Neural cell (in vitro differentiated cells): ENCODE measurements at regions not wholly inside any gene's neighbourhood (a gene's known extent, or its start where the extent isn't known, plus 50 kb on each side); places are given as distances from the start of the nearest gene placed in this dataset.

Experiments used
- H2AFZ ChIP-seq: fragments of 200-600, 300-800 bp; sonication (generic), shearing (Covaris generic); 2 replicates; pipeline ENCODE4 v1.6.0; 2014; ENCODE audit warnings: low read depth, mild to moderate bottlenecking, antibody characterized with exemption, low read length, moderate library complexity
- H3F3A ChIP-seq: fragments of 200-600 bp; shearing (Covaris generic); 2 replicates; pipeline ENCODE4 v1.6.1; 2016; ENCODE audit warnings: mild to moderate bottlenecking, moderate library complexity, mixed read lengths, antibody characterized with exemption, low read length; ENCODE audit not compliant: insufficient read depth, poor library complexity, severe bottlenecking
- H3K27ac ChIP-seq: fragments of 200-600, 300-800 bp; sonication (generic), shearing (Covaris generic); 2 replicates; pipeline ENCODE4 v1.5.1; 2014; ENCODE audit warnings: mild to moderate bottlenecking, low read length, moderate library complexity
- H3K27me3 ChIP-seq: fragments of 300-800, 200-600 bp; sonication (generic), shearing (Covaris generic); 2 replicates; pipeline ENCODE4 v1.6.0; 2014; ENCODE audit warnings: mild to moderate bottlenecking, low read depth, low read length, moderate library complexity; ENCODE audit not compliant: insufficient read depth
- H3K36me3 ChIP-seq: fragments of 300-800, 200-600 bp; sonication (generic), shearing (Covaris generic); 2 replicates; pipeline ENCODE4 v1.5.1; 2014; ENCODE audit warnings: mild to moderate bottlenecking, antibody characterized with exemption, low read length, moderate library complexity; ENCODE audit not compliant: insufficient read depth
- H3K4me2 ChIP-seq: fragments of 300-800, 200-600 bp; sonication (generic), shearing (Covaris generic); 2 replicates; pipeline ENCODE4 v1.6.0; 2014; ENCODE audit warnings: mild to moderate bottlenecking, low read length
- H3K4me3 ChIP-seq: fragments of 300-800, 200-600 bp; sonication (generic), shearing (Covaris generic); 2 replicates; pipeline ENCODE4 v1.5.1; 2014; ENCODE audit warnings: mild to moderate bottlenecking, low read length, moderate library complexity
- H3K79me2 ChIP-seq: fragments of 200-600 bp; shearing (Covaris generic); replicated peaks from 2 replicates; pipeline ENCODE4 v1.6.0; 2014; ENCODE audit warnings: mild to moderate bottlenecking, low read length, moderate library complexity; ENCODE audit not compliant: insufficient read depth
- H3K9ac ChIP-seq: fragments of 300-800, 200-600 bp; sonication (generic), shearing (Covaris generic); 2 replicates; pipeline ENCODE4 v1.6.1; 2016; ENCODE audit warnings: mild to moderate bottlenecking, low read length, mixed read lengths
- H3K9me2 ChIP-seq: fragments of 200-600 bp; shearing (Covaris generic); 2 replicates; pipeline ENCODE4 v1.6.1; 2016; ENCODE audit warnings: mild to moderate bottlenecking, low read length, mixed read lengths; ENCODE audit not compliant: insufficient read depth
- H3K9me3 ChIP-seq: fragments of 200-600, 300-800 bp; sonication (generic), shearing (Covaris generic); 2 replicates; pipeline ENCODE4 v1.6.1; 2016; ENCODE audit warnings: mild to moderate bottlenecking, mixed run types, low read length, moderate library complexity, mixed read lengths
- H4K20me1 ChIP-seq: fragments of 200-600 bp; shearing (Covaris generic); 2 replicates; pipeline ENCODE4 v1.6.1; 2016; ENCODE audit warnings: mild to moderate bottlenecking, mixed run types; ENCODE audit not compliant: insufficient read depth
- EP300 ChIP-seq: fragments of 450-650 bp; conservative IDR thresholded peaks from 2 replicates; pipeline ENCODE4 v1.6.1; 2014; ENCODE audit warnings: antibody characterized with exemption, mild to moderate bottlenecking, moderate library complexity; ENCODE audit not compliant: poor library complexity, severe bottlenecking
- EZH2 ChIP-seq: fragments of 200-600, 300-800 bp; shearing (Covaris generic), sonication (generic); IDR thresholded peaks from 2 replicates; pipeline ENCODE4 v1.6.1; 2014; ENCODE audit warnings: antibody characterized with exemption, low read length, borderline replicate concordance, mild to moderate bottlenecking; ENCODE audit not compliant: insufficient read depth, poor library complexity, severe bottlenecking
- MXI1 ChIP-seq: fragments of 450-650 bp; conservative IDR thresholded peaks from 2 replicates; pipeline ENCODE4 v1.6.1; 2014; ENCODE audit warnings: antibody characterized with exemption, mild to moderate bottlenecking; ENCODE audit not compliant: poor library complexity, severe bottlenecking
- POLR2AphosphoS5 ChIP-seq: IDR thresholded peaks from 2 replicates; pipeline ENCODE4 v1.6.1; 2012
- RAD21 ChIP-seq: fragments of 450-650 bp; conservative IDR thresholded peaks from 2 replicates; pipeline ENCODE4 v1.6.1; 2014; ENCODE audit warnings: antibody characterized with exemption, mild to moderate bottlenecking, moderate library complexity
- SMC3 ChIP-seq: fragments of 450-650 bp; conservative IDR thresholded peaks from 2 replicates; pipeline ENCODE4 v1.6.1; 2014; ENCODE audit warnings: antibody characterized with exemption, mild to moderate bottlenecking, moderate library complexity; ENCODE audit not compliant: poor library complexity
- TAF1 ChIP-seq: IDR thresholded peaks from 2 replicates; pipeline ENCODE4 v1.6.1; 2012; ENCODE audit warnings: low read depth
- TF ChIP-seq, protein P1 (sequence below): IDR thresholded peaks from 2 replicates; pipeline ENCODE4 v1.6.1; 2012; ENCODE audit warnings: borderline replicate concordance
- TF ChIP-seq, protein P2 (sequence below): fragments of 450-650 bp; IDR thresholded peaks from 2 replicates; pipeline ENCODE4 v1.5.1; 2014; ENCODE audit warnings: antibody characterized with exemption, mild to moderate bottlenecking, moderate library complexity; ENCODE audit not compliant: poor library complexity, severe bottlenecking

DNA sequence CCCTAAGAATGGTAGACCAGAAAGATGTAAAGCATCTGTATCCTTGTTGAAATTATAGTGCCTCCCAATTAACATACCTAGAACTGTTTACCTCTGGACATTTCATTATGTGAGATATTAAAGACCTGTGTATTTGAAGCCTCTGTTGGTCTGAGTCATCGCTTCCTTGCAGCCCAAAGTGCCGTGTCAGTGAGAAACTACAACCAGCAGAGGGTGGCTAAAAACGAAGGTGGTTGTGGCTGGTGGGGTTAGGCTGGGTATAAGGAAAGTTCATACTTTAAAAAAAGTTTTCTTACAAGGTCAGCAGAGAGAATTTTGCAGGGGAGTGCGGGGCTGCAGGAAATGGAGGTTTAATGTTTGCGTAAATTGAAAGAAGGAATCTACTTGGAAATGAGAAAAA is 290.7 kb downstream of the TMEM114 start:
- no peaks in the 10 kb centered on the region for H3K9me3 ChIP-seq
- H3K27ac ChIP-seq = no peak overlapping the region
- no peaks in the 10 kb centered on the region for H3K9me2 ChIP-seq
- no peaks in the 10 kb centered on the region for H3F3A ChIP-seq
- H3K27me3 ChIP-seq = no peaks in the 10 kb centered on the region
- no peak overlapping the region for H3K9ac ChIP-seq
- no peak overlapping the region for H3K4me3 ChIP-seq
- no peak for TF ChIP-seq EP300
- no peak for TF ChIP-seq EZH2
- TF ChIP-seq RAD21 = no peak
- no peak for TF ChIP-seq SMC3
- TF ChIP-seq, protein P1, sequence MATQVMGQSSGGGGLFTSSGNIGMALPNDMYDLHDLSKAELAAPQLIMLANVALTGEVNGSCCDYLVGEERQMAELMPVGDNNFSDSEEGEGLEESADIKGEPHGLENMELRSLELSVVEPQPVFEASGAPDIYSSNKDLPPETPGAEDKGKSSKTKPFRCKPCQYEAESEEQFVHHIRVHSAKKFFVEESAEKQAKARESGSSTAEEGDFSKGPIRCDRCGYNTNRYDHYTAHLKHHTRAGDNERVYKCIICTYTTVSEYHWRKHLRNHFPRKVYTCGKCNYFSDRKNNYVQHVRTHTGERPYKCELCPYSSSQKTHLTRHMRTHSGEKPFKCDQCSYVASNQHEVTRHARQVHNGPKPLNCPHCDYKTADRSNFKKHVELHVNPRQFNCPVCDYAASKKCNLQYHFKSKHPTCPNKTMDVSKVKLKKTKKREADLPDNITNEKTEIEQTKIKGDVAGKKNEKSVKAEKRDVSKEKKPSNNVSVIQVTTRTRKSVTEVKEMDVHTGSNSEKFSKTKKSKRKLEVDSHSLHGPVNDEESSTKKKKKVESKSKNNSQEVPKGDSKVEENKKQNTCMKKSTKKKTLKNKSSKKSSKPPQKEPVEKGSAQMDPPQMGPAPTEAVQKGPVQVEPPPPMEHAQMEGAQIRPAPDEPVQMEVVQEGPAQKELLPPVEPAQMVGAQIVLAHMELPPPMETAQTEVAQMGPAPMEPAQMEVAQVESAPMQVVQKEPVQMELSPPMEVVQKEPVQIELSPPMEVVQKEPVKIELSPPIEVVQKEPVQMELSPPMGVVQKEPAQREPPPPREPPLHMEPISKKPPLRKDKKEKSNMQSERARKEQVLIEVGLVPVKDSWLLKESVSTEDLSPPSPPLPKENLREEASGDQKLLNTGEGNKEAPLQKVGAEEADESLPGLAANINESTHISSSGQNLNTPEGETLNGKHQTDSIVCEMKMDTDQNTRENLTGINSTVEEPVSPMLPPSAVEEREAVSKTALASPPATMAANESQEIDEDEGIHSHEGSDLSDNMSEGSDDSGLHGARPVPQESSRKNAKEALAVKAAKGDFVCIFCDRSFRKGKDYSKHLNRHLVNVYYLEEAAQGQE = no peak
- no peaks in the 10 kb centered on the region for H4K20me1 ChIP-seq
- no peaks in the 10 kb centered on the region for H3K36me3 ChIP-seq
- H2AFZ ChIP-seq = no peak overlapping the region
- no peaks in the 10 kb centered on the region for H3K79me2 ChIP-seq
- H3K4me2 ChIP-seq = no peak overlapping the region

DNA sequence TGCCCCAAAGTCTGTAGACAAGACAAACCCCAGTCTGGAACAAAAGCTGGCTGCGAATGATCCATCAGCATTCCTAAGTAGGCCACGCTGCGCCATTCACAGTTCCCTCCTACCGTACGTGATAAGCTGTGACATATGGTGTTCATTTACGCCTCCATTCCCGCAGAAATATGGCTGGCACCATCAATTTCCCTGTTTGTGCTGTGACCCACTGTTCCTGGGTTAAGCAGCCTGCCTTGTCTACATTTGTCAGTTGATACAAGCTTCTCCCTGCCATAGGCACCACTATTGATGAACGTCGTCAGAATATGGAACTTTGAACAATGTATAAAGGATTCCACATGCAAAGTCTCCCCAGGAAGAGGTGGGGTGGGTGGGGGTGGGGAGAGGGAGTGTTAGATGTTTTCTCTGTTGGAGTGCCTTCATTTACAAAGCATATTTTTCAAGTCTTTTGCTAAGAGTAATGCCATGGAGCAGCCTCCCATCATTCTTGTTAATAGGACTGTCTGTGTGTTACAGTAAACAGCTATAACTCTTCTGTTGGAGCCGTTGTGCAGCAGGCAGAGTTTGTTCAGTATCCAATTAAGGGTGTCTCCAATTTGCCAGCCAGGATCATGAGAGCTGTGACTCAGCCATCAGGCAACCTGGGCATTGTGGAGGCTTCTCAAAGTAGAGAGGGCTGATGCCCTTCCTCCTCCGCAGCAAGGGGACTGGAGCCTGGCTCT is 294.6 kb downstream of the TMEM114 start:
- Histone ChIP-seq H2AFZ (no peak overlapping the region), H3K9me3 (no peaks in the 10 kb centered on the region), H3F3A (no peaks in the 10 kb centered on the region), H3K36me3 (no peaks in the 10 kb centered on the region), H3K4me3 (no peak overlapping the region), H3K4me2 (no peak overlapping the region), H4K20me1 (no peaks in the 10 kb centered on the region), H3K9ac (no peak overlapping the region), H3K27ac (no peak overlapping the region), H3K79me2 (no peaks in the 10 kb centered on the region), H3K9me2 (no peaks in the 10 kb centered on the region), H3K27me3 (no peaks in the 10 kb centered on the region)
- TF ChIP-seq EP300 (no peak), SMC3 (no peak), MXI1 (no peak), TAF1 (no peak), POLR2AphosphoS5 (no peak)

GRCh38 chr16:8293413-8293812 is 296.9 kb downstream of the TMEM114 start:
- H3F3A ChIP-seq = no peaks in the 10 kb centered on the region
- H3K9ac ChIP-seq = no peak overlapping the region
- no peaks in the 10 kb centered on the region for H3K9me2 ChIP-seq
- no peaks in the 10 kb centered on the region for H3K27me3 ChIP-seq
- TF ChIP-seq RAD21 (no peak), EZH2 (no peak), EP300 (no peak), TAF1 (no peak), POLR2AphosphoS5 (no peak), SMC3 (no peak), MXI1 (no peak)
- TF ChIP-seq, protein P2, sequence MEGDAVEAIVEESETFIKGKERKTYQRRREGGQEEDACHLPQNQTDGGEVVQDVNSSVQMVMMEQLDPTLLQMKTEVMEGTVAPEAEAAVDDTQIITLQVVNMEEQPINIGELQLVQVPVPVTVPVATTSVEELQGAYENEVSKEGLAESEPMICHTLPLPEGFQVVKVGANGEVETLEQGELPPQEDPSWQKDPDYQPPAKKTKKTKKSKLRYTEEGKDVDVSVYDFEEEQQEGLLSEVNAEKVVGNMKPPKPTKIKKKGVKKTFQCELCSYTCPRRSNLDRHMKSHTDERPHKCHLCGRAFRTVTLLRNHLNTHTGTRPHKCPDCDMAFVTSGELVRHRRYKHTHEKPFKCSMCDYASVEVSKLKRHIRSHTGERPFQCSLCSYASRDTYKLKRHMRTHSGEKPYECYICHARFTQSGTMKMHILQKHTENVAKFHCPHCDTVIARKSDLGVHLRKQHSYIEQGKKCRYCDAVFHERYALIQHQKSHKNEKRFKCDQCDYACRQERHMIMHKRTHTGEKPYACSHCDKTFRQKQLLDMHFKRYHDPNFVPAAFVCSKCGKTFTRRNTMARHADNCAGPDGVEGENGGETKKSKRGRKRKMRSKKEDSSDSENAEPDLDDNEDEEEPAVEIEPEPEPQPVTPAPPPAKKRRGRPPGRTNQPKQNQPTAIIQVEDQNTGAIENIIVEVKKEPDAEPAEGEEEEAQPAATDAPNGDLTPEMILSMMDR = no peak
- TF ChIP-seq, protein P1 = no peak
- no peak overlapping the region for H3K4me2 ChIP-seq
- H2AFZ ChIP-seq = no peak overlapping the region
- no peaks in the 10 kb centered on the region for H3K36me3 ChIP-seq
- no peak overlapping the region for H3K4me3 ChIP-seq
- no peak overlapping the region for H3K27ac ChIP-seq
- no peaks in the 10 kb centered on the region for H3K79me2 ChIP-seq
- H4K20me1 ChIP-seq = no peaks in the 10 kb centered on the region
- no peaks in the 10 kb centered on the region for H3K9me3 ChIP-seq
